Upper lobe of left lung (tissue), 4 donors: ENCODE measurements at regions not wholly inside any gene's neighbourhood (a gene's known extent, or its start where the extent isn't known, plus 50 kb on each side); places are given as distances from the start of the nearest gene placed in this dataset.

Experiments
- CTCF ChIP-seq, 6 experiments: fragments of 450-650 bp in 4 of 6; fragments of 200-600 bp in 2 of 6; sonication (generic) in 2 of 6; IDR thresholded peaks; one replicate each; pipeline ENCODE4 v1.5.1; 2016 to 2019; ENCODE audit warnings: antibody characterized with exemption in 6 of 6
- POLR2AphosphoS5 ChIP-seq, 2 donors: sonication (generic); formaldehyde crosslinking; IDR thresholded peaks; one replicate each; pipeline ENCODE4 v1.5.1; 2017; ENCODE audit warnings: antibody characterized with exemption in 2 of 2

GRCh38 chr2:22326250-22326649, 1058.7 kb upstream of the KLHL29 start:
- no peak for TF ChIP-seq POLR2AphosphoS5 (IDR thresholded peaks at IDR 0.05)
- no peak for TF ChIP-seq CTCF (IDR thresholded peaks at IDR 0.05)
